ENCODE measurements at regions not wholly inside any gene's neighbourhood (a gene's known extent, or its start where the extent isn't known, plus 50 kb on each side); places are given as distances from the start of the nearest gene placed in this dataset.

- DNase-seq = peak; percentile 88
Observed at GRCh38 chr9:114733816-114734215, 51.8 kb upstream of the TEX48 start.

GRCh38 chr9:114732823-114733222 is 50.8 kb upstream of the TEX48 start:
- peak; percentile 76 for DNase-seq
